GM18505 (cell line): ENCODE measurements at regions not wholly inside any gene's neighbourhood (a gene's known extent, or its start where the extent isn't known, plus 50 kb on each side); places are given as distances from the start of the nearest gene placed in this dataset.

Experiments used
- ATAC-seq: cut with Tn5 transposase; IDR thresholded peaks from one replicate; pipeline ENCODE4 v1.9.1; 2021; ENCODE audit not compliant: unreplicated experiment
- POLR2A ChIP-seq: IDR thresholded peaks from 4 replicates; pipeline ENCODE4 v1.6.1; 2011; ENCODE audit warnings: borderline replicate concordance; ENCODE audit not compliant: insufficient read depth, insufficient read length; ENCODE audit errors: extremely low read depth

DNA sequence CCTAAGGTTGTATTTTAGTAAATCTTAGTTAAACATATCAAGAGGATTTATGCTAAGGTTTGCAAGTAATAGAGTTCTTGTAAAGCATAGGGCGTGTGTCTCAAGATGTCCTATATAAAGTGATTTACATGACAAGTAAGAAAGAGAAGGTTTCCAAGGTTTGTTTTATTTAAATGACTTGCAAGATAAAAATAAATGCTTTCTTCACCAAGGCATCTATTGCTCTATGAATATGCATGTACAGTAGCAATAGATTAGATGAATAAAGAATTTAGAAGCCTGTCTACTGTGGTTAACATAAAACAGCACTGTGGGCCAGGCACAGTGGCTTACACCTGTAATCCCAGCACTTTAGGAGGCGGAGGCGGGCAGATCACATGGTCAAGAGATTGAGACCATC, 466.4 kb upstream of the IL12A start:
- no peak for TF ChIP-seq POLR2A
- no peak for ATAC-seq

DNA sequence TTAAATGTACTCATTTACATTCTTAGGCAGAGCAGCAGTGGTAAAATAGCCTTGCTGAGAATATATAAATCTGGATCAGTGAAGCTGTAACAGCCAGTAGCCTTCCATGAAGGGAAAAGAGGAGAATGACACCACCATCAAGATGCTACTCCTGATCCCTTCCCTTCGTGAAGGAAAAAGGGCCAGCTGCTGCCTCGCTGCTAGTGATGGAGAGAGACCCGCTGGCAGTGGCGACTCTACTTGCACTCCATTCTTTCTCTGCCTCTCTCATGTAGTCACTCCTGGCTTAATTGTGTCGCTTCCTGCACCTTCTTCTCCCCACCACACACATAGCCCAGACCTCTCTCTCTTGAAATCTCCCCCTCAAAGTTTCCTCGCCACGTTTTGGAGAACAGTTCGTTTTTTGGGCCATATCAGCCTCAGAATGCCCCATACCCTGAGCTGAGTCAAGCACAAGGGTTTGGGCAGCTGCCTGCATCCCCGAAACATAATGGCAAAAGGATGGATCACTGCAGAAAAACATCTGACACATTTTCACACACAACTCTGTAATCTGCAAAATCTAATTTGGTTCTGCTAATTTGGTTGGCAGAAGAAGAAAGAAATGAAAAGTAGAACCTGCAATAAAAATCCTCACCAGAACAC, 460.3 kb upstream of the IL12A start:
- TF ChIP-seq POLR2A = no peak
- no peak for ATAC-seq

DNA sequence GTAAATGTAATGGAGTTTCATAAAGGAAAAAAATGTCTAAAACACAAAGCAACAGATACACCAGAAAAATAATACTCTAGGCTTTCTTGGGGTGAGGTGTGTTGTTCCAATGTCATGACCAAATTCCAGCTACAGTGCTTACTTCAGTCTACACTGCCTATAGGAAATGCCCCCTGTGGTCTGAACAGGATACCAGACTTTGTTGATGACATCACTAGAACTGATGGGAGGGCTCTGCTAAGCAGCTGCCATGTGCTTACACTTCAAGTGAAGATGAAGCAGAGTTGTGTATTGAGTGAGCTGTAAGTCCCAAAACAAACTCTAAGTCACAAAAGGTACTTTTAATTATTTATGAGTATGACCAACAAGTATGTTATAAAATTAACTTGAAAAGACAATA, 456.1 kb upstream of the IL12A start:
- no peak for ATAC-seq
- no peak for TF ChIP-seq POLR2A

- ATAC-seq = no peak
- TF ChIP-seq POLR2A = no peak
Observed at GRCh38 chr3:159534496-159534895, 454.1 kb upstream of the IL12A start.

- no peak for ATAC-seq
- TF ChIP-seq POLR2A = no peak
Observed at GRCh38 chr3:159536876-159537275, 451.8 kb upstream of the IL12A start.

DNA sequence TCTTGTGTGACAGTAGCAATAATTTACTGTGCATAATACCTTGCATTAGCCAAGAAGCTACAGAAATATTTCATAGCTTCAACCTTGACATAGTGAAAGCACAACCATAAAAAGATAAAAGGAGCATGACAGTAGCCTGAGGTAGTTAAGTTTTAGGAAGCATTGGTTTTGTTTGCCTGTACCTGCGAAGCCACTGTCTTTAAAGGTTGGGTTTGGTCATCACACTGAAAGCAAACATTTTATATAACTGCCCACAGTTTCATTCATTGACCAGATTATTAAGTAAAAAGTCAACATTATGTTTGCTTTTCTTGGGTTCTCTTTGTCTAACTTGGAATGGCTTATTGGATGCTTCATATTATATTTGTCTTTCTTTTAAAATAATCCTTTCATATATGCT, 450.1 kb upstream of the IL12A start:
- no peak for ATAC-seq
- TF ChIP-seq POLR2A = no peak

DNA sequence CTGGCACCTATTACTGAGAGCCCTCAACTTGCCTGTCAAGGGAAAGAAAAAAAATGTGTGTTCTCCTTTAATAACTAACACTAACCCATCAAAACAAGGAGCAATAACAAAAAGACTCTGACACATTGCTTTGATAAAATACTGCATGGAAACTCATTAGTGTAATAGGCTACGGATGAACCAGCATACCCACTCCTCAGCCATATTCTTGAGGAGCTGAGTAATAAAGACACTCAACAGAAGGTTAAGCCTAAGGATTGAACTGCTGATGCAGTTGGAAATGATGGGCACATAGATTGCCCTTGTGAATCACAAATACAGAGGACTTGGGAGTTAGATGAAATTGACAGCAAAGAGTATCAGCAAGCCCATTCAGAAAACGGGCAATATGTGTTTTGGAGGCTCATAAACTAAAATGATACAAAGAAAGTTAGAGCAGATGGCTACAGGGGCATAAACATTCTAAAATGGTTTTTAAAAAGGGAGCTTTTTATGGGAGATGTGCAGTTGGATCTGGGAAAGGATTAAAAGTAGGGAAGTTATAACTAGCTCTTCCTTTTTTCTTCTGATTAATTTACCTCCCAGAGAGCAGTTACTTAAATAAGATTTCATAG, 447.6 kb upstream of the IL12A start:
- TF ChIP-seq POLR2A = no peak

GRCh38 chr3:159548675-159549335, 439.8 kb upstream of the IL12A start:
- no peak for TF ChIP-seq POLR2A
- no peak for ATAC-seq

More for the DNA sequence above, 447.6 kb upstream of the IL12A start:
- no peak for ATAC-seq

- ATAC-seq = no peak
- TF ChIP-seq POLR2A = no peak
Observed at GRCh38 chr3:159555205-159555604, 433.4 kb upstream of the IL12A start.

GRCh38 chr3:159559771-159560170, 428.9 kb upstream of the IL12A start:
- TF ChIP-seq POLR2A = no peak
- no peak for ATAC-seq

DNA sequence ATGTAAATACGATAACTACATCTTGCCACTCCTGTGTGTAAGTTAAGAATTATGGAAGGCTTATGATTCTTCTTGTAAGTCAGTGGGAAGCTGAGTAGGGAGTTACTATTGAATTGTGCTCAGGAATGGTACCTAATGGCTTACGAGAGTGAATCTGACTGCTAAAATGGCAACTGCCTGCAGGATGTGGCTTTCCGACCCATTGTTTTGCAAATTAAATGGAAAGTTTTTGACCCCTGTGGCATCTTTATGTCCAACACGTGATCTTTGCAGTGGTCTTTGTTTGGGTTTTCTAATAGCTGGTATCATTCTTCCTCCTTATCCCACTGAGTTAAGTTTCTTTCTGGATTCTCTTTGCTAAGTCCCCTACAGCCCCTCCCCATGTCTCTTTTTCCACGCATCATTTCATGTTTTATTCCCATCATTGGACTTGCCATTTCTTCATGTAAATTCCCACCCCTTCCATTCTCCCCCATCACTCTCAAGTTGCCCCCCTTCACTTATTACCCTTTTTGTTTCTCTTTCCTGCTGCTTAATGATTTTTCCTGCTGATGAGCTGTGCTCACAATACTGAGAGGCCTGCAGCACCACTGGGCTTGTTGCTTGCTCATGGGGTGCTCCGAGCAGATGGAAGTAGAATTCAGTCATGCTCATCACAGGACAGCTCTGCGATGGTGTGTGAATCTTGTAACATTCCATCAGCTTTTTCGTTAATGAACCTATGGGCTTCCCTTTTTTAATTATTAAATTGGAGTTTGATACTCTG, 428.2 kb upstream of the IL12A start:
- no peak for TF ChIP-seq POLR2A

GRCh38 chr3:159565313-159565712, 423.3 kb upstream of the IL12A start:
- ATAC-seq = no peak
- TF ChIP-seq POLR2A = no peak

More for the DNA sequence above, 428.2 kb upstream of the IL12A start:
- ATAC-seq = no peak

DNA sequence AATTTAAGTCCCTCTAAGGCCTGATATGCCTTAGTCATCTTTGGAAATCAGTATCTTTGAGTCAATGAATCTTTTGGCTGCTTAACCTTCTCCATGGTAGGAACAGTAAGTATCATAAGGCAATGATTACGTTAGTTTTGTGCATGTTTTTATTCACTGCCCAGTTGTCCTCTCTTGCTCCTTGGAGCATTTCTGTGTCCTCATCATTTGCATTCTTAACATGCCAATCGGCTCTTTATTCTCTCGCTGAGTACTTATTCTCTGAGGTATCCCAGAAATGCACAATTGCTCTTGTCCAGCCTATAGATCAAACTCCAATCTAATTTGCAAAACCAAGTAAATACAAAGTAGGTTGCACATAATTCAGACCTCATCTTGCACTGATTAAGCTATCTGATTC, 405.0 kb upstream of the IL12A start:
- TF ChIP-seq POLR2A = no peak

GRCh38 chr3:159584421-159584820, 404.2 kb upstream of the IL12A start:
- ATAC-seq = no peak
- no peak for TF ChIP-seq POLR2A

More for the DNA sequence above, 405.0 kb upstream of the IL12A start:
- ATAC-seq = no peak

GRCh38 chr3:159586571-159587202, 401.9 kb upstream of the IL12A start:
- no peak for TF ChIP-seq POLR2A
- ATAC-seq = no peak
